Gastroesophageal sphincter (tissue), 4 donors: ENCODE measurements at regions not wholly inside any gene's neighbourhood (a gene's known extent, or its start where the extent isn't known, plus 50 kb on each side); places are given as distances from the start of the nearest gene placed in this dataset.

ENCODE experiments used
- ATAC-seq: fragments of 150-250 bp; one replicate; pipeline ENCODE4 v1.9.1; 2016; ENCODE audit warnings: mild to moderate bottlenecking, moderate library complexity
- H3K27ac ChIP-seq, 4 donors: fragments of 200-600 bp; sonication (generic) in 3 of 4; 1 replicate in 3 of 4; 2 replicates in 1 of 4; pipeline ENCODE4 v1.5.1; 2016 to 2019
- H3K27me3 ChIP-seq: fragments of 200-600 bp; sonication (generic); one replicate; pipeline ENCODE4 v1.5.1; 2019
- H3K36me3 ChIP-seq, 2 donors: fragments of 200-600 bp; sonication (generic); one replicate each; pipeline ENCODE4 v1.5.1; 2019; ENCODE audit warnings: control low read depth in 1 of 2
- H3K4me1 ChIP-seq, 3 donors: fragments of 200-600 bp; sonication (generic); 1 replicate in 2 of 3; 2 replicates in 1 of 3; pipeline ENCODE4 v1.5.1; 2016 to 2019; ENCODE audit warnings: control low read depth in 2 of 3
- H3K4me3 ChIP-seq, 2 donors: fragments of 200-600 bp; sonication (generic); one replicate each; pipeline ENCODE4 v1.5.1; 2019; ENCODE audit warnings: mild to moderate bottlenecking in 1 of 2, moderate library complexity in 1 of 2
- H3K9me3 ChIP-seq, 3 donors: fragments of 200-600 bp; sonication (generic); one replicate each; pipeline ENCODE4 v1.5.1; 2017 to 2019; ENCODE audit warnings: control low read depth in 2 of 3
- CTCF ChIP-seq, 4 experiments: fragments of 200-600 bp in 2 of 4; fragments of 450-650 bp in 2 of 4; sonication (generic) in 1 of 4; IDR thresholded peaks; one replicate each; pipeline ENCODE4 v1.5.1; 2017 to 2019; ENCODE audit warnings: antibody characterized with exemption in 4 of 4, mild to moderate bottlenecking in 2 of 4, moderate library complexity in 2 of 4
- EP300 ChIP-seq: sonication (generic); formaldehyde crosslinking; IDR thresholded peaks from one replicate; pipeline ENCODE4 v1.6.1; 2017; ENCODE audit warnings: antibody characterized with exemption, mild to moderate bottlenecking
- POLR2A ChIP-seq, 2 donors: fragments of 450-650 bp; IDR thresholded peaks; one replicate each; pipeline ENCODE4 v1.6.1; 2017; ENCODE audit warnings: antibody characterized with exemption in 2 of 2, mild to moderate bottlenecking in 2 of 2, moderate library complexity in 1 of 2
- POLR2AphosphoS5 ChIP-seq: sonication (generic); formaldehyde crosslinking; IDR thresholded peaks from one replicate; pipeline ENCODE4 v1.6.1; 2017; ENCODE audit warnings: antibody characterized with exemption
- WGBS, 2 donors: methylation state at CpG; one replicate each; pipeline ENCODE4 v1.1.5; 2018; ENCODE audit warnings: low coverage in 1 of 2; 5-methylcytosine and 5-hydroxymethylcytosine counted together

GRCh38 chr7:17557251-17557671 is 258.8 kb downstream of the AHR start:
- H3K9me3 ChIP-seq: no peaks in the 10 kb centered on the region
- peak overlapping the region in 1 of 4 donors; percentile 51 for H3K27ac ChIP-seq
- WGBS, 2 donors: 0 to 21% methylated on average over 1 of the region's 1 CpG
- peak; percentile 72 for ATAC-seq
- H3K27me3 ChIP-seq: no peaks in the 10 kb centered on the region
- no peaks in the 10 kb centered on the region for H3K36me3 ChIP-seq
- peaks cover 0 to 39% (median 3%) of the 10 kb centered on the region in 3 donors for H3K4me1 ChIP-seq
- H3K4me3 ChIP-seq: no peak overlapping the region
- TF ChIP-seq POLR2A (IDR thresholded peaks at IDR 0.05): no peak
- TF ChIP-seq POLR2AphosphoS5: peak; percentile 53

GRCh38 chr7:17558135-17558534 is 259.7 kb downstream of the AHR start:
- no peak for TF ChIP-seq EP300
- TF ChIP-seq CTCF (IDR thresholded peaks at IDR 0.05): no peak
- no peak for TF ChIP-seq POLR2A (IDR thresholded peaks at IDR 0.05)
- no peak for TF ChIP-seq POLR2AphosphoS5
- no peak for ATAC-seq
- peak overlapping the region in 1 of 4 donors; percentile 51 for H3K27ac ChIP-seq
- H3K4me1 ChIP-seq: peaks cover 0 to 39% (median 3%) of the 10 kb centered on the region in 3 donors
- no peaks in the 10 kb centered on the region for H3K36me3 ChIP-seq
- H3K9me3 ChIP-seq: no peaks in the 10 kb centered on the region
- WGBS, 2 donors: 51 to 53% methylated on average over 4 of the region's 4 CpGs
- no peak overlapping the region for H3K4me3 ChIP-seq
- H3K27me3 ChIP-seq: no peaks in the 10 kb centered on the region

GRCh38 chr7:17558558-17559332 is 260.3 kb downstream of the AHR start:
- H3K4me1 ChIP-seq: peaks cover 0 to 39% (median 3%) of the 10 kb centered on the region in 3 donors
- WGBS, 2 donors: 49 to 57% methylated on average over 4 of the region's 4 CpGs
- H3K4me3 ChIP-seq: no peak overlapping the region
- H3K9me3 ChIP-seq: no peaks in the 10 kb centered on the region
- no peak overlapping the region for H3K27ac ChIP-seq
- no peaks in the 10 kb centered on the region for H3K36me3 ChIP-seq
- no peak for ATAC-seq
- TF ChIP-seq EP300: no peak
- TF ChIP-seq POLR2AphosphoS5: peak; percentile 30
- H3K27me3 ChIP-seq: no peaks in the 10 kb centered on the region

GRCh38 chr7:17559388-17559787 is 260.9 kb downstream of the AHR start:
- WGBS, 2 donors: 40 to 46% methylated on average over 1 of the region's 1 CpG
- Histone ChIP-seq H3K36me3 (no peaks in the 10 kb centered on the region), H3K27ac (no peak overlapping the region), H3K9me3 (no peaks in the 10 kb centered on the region), H3K4me1 (peaks cover 0 to 39% (median 3%) of the 10 kb centered on the region in 3 donors), H3K4me3 (no peak overlapping the region), H3K27me3 (no peaks in the 10 kb centered on the region)
- no peak for ATAC-seq
- TF ChIP-seq CTCF (IDR thresholded peaks at IDR 0.05) (no peak), EP300 (no peak), POLR2AphosphoS5 (no peak), POLR2A (IDR thresholded peaks at IDR 0.05) (no peak)

- WGBS, 2 donors: 80 to 91% methylated on average over 4 of the region's 4 CpGs
- TF ChIP-seq POLR2AphosphoS5: no peak
- TF ChIP-seq CTCF (IDR thresholded peaks at IDR 0.05): no peak
- no peak for TF ChIP-seq EP300
- TF ChIP-seq POLR2A (IDR thresholded peaks at IDR 0.05): no peak
- no peak for ATAC-seq
- Histone ChIP-seq H3K4me1 (peaks cover 0 to 34% (median 3%) of the 10 kb centered on the region in 3 donors), H3K27ac (no peak overlapping the region), H3K27me3 (no peaks in the 10 kb centered on the region), H3K36me3 (no peaks in the 10 kb centered on the region), H3K4me3 (no peak overlapping the region), H3K9me3 (no peaks in the 10 kb centered on the region)
Observed at GRCh38 chr7:17560516-17560915, 262.1 kb downstream of the AHR start.

GRCh38 chr7:17560966-17561365 is 262.5 kb downstream of the AHR start:
- Histone ChIP-seq H3K27ac (no peak overlapping the region), H3K27me3 (no peaks in the 10 kb centered on the region), H3K36me3 (no peaks in the 10 kb centered on the region), H3K9me3 (no peaks in the 10 kb centered on the region), H3K4me1 (peaks cover 0 to 30% (median 3%) of the 10 kb centered on the region in 3 donors), H3K4me3 (no peak overlapping the region)
- TF ChIP-seq POLR2A (IDR thresholded peaks at IDR 0.05) (no peak), POLR2AphosphoS5 (no peak), CTCF (IDR thresholded peaks at IDR 0.05) (no peak), EP300 (no peak)
- 81 to 82% methylated on average over 2 of the region's 2 CpGs for WGBS, 2 donors
- no peak for ATAC-seq
